Calu3 (cell line): ENCODE measurements at regions not wholly inside any gene's neighbourhood (a gene's known extent, or its start where the extent isn't known, plus 50 kb on each side); places are given as distances from the start of the nearest gene placed in this dataset.

Experiments used
- BruUV-seq: library from RNA; stranded (reverse); fragments of 400-500 nt; replicated peaks from 2 replicates; lab custom pipeline; 2021; lab: Mats Ljungman, UMichigan
- CTCF ChIA-PET: fragments of 300-600 bp; sonication (Branson Sonifier 250); formaldehyde crosslinking; loops from one replicate; lab custom pipeline; 2022; ENCODE audit warnings: antibody characterized with exemption; lab: Charles Lee
- DNase-seq: peaks from one replicate; pipeline ENCODE4 v3.0.0; 2022
- H3K27ac Mint-ChIP-seq: one replicate; pipeline ENCODE4 v1.8.0; 2022; ENCODE audit warnings: mixed read lengths; ENCODE audit not compliant: unreplicated experiment
- H3K27me3 Mint-ChIP-seq: one replicate; pipeline ENCODE4 v1.8.0; 2022; ENCODE audit warnings: mixed read lengths; ENCODE audit not compliant: unreplicated experiment
- H3K36me3 Mint-ChIP-seq: one replicate; pipeline ENCODE4 v1.8.0; 2022; ENCODE audit warnings: mild to moderate bottlenecking, moderate library complexity, mixed read lengths; ENCODE audit not compliant: insufficient read depth, unreplicated experiment
- H3K4me1 Mint-ChIP-seq: one replicate; pipeline ENCODE4 v1.8.0; 2022; ENCODE audit warnings: mild to moderate bottlenecking, low read depth, mixed read lengths; ENCODE audit not compliant: unreplicated experiment
- H3K4me3 Mint-ChIP-seq: one replicate; pipeline ENCODE4 v1.8.0; 2022; ENCODE audit warnings: mild to moderate bottlenecking, low read depth, moderate library complexity, mixed read lengths; ENCODE audit not compliant: unreplicated experiment
- H3K9me3 Mint-ChIP-seq: one replicate; pipeline ENCODE4 v1.8.0; 2022; ENCODE audit warnings: low read depth, mixed read lengths; ENCODE audit not compliant: unreplicated experiment
- intact Hi-C: fragments of 100-400 bp; cut with micrococcal nuclease; formaldehyde crosslinking; loops from one replicate; pipeline ENCODE4 v1.10.0; 2022; ENCODE audit not compliant: unreplicated experiment
- TF ChIP-seq, protein P1 (sequence below): fragments of 200-600 bp; IDR thresholded peaks from one replicate; pipeline ENCODE4 v1.8.0; 2022; ENCODE audit warnings: antibody characterized with exemption; ENCODE audit not compliant: unreplicated experiment

DNA sequence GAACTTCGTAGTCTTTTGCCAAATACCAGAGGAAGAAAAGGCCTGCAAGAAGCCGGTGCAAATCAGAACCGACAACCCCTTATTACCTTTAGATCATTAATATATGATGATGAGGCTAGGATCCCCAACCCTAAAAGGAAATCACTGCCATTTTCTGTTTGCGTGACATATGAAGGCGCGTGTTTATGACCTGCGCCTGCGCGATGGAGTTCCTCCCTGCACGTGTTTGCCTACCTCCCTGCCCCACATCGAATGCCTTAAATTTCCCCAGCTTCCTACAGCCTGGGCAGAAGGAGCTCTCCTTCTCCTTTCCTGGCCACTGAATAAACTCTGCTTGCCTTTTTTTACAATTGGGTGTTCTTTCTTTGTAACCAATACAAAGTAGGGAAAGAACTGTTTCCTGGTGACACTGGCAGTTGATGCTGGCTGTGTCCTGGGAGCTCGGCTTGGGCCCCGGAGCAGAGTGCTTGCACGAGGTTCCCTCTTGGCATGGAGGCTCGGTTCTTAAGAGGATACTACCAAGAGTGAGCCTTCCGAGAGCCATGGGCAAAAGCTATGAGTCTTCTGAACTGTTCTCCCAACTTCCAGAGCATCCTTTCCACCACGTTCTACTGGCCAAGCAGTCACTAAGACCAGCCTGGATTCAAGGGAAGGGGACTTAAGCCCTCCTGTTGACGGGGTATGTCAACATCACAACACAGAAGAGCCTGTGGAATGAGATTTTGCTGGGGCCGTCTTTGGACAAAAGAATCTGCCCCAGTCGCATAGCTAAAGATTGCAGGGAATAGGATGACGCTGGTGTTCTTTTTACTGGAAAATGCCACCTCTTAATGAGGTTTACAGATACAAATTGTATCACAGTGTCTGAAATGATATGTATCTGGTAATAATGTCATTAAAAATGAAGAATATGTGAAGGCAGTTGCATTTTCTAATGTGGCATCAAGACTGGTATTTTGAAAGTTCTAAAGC, 179.8 kb downstream of the SH3BP4 start:
- Mint-ChIP-seq H3K27me3 (peaks cover 46% of the 10 kb centered on the region), H3K4me3 (no peak overlapping the region), H3K36me3 (no peaks in the 10 kb centered on the region), H3K9me3 (no peaks in the 10 kb centered on the region), H3K4me1 (peaks cover 5% of the 10 kb centered on the region), H3K27ac (no peak overlapping the region)
- BruUV-seq = no TSS peak
- DNase-seq = no peak
- intact Hi-C loops = no loop called here
- TF ChIP-seq, protein P1, sequence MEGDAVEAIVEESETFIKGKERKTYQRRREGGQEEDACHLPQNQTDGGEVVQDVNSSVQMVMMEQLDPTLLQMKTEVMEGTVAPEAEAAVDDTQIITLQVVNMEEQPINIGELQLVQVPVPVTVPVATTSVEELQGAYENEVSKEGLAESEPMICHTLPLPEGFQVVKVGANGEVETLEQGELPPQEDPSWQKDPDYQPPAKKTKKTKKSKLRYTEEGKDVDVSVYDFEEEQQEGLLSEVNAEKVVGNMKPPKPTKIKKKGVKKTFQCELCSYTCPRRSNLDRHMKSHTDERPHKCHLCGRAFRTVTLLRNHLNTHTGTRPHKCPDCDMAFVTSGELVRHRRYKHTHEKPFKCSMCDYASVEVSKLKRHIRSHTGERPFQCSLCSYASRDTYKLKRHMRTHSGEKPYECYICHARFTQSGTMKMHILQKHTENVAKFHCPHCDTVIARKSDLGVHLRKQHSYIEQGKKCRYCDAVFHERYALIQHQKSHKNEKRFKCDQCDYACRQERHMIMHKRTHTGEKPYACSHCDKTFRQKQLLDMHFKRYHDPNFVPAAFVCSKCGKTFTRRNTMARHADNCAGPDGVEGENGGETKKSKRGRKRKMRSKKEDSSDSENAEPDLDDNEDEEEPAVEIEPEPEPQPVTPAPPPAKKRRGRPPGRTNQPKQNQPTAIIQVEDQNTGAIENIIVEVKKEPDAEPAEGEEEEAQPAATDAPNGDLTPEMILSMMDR = no peak
- CTCF ChIA-PET = no interaction called here

DNA sequence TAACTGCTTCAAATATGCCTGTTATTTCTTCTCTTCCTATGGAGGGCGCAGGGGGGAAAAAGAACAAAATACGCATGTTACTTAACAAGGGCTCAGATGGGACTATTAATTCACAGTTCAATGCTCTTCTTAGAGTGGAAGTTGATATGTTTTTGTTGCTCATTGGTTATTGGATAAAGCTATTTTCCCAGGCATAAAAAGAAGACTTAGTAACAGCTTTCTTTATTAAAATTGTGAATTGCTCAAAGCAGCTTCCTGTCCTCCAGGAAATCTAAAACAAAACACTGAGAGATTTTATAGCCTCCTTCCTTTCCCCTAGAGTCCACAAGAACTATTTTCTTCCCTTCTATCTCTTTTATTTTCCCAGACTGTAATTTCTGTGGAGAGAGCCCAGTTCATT, 180.8 kb downstream of the SH3BP4 start:
- peaks cover 5% of the 10 kb centered on the region for H3K4me1 Mint-ChIP-seq
- H3K27ac Mint-ChIP-seq = no peak overlapping the region
- BruUV-seq = no TSS peak
- intact Hi-C loops = no loop called here
- H3K36me3 Mint-ChIP-seq = no peaks in the 10 kb centered on the region
- no peak for DNase-seq
- no peak overlapping the region for H3K4me3 Mint-ChIP-seq
- H3K9me3 Mint-ChIP-seq = no peaks in the 10 kb centered on the region
- H3K27me3 Mint-ChIP-seq = peaks cover 46% of the 10 kb centered on the region
- TF ChIP-seq, protein P1 = no peak
- CTCF ChIA-PET = interaction anchor here (0.7 kb wide), 1 partner anchor 934 kb away, joined by 3 read pairs; no protein-coding TSS in a partner anchor

DNA sequence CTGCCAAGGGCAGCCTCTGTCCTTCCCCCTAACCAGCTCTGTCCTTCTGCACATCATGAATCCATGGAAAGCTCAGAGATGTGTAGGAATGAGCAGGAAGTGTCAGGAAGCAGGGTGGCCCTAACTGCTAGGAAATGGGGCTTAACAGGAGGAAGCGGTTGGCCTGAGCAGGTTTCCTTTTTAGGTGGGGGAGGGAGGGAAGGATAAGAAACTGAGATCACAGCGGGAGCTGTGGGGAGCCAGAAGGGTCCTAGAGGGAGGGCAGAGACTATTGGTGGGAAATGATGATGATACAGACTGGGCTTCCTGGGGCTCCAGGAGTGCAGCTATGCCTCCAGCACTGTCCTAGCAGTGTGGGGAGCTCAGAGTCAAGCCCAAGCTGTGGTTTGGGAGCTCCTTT, 182.0 kb downstream of the SH3BP4 start:
- TF ChIP-seq, protein P1 = no peak
- H3K27me3 Mint-ChIP-seq = peaks cover 46% of the 10 kb centered on the region
- H3K4me1 Mint-ChIP-seq = peaks cover 5% of the 10 kb centered on the region
- H3K9me3 Mint-ChIP-seq = no peaks in the 10 kb centered on the region
- CTCF ChIA-PET = interaction anchor here (0.6 kb wide), 1 partner anchor 405 kb away, joined by 4 read pairs; no protein-coding TSS in a partner anchor
- DNase-seq = no peak
- intact Hi-C loops = no loop called here
- H3K27ac Mint-ChIP-seq = no peak overlapping the region
- no TSS peak for BruUV-seq
- no peaks in the 10 kb centered on the region for H3K36me3 Mint-ChIP-seq
- no peak overlapping the region for H3K4me3 Mint-ChIP-seq

DNA sequence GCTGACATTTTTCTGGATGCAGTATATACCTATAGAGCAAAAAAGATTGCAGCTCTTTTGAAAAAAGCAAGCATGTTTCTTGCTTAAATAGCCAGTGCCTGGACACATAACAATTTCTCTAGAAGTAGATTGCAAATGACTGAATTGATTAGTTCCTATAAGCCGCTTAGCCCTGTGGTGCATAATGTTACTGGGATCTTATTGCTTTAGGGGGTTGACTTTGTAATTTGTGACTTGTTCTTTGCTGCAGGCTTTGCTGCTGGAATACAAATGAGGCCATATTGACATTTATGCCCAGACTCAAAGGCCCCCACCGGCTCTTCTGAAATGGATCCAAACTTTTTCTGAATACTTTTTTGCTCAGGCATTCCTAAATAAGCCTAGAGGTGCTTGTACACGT, 182.6 kb downstream of the SH3BP4 start:
- peaks cover 46% of the 10 kb centered on the region for H3K27me3 Mint-ChIP-seq
- no peak for DNase-seq
- BruUV-seq = no TSS peak
- intact Hi-C loops = no loop called here
- TF ChIP-seq, protein P1 = no peak
- no peak overlapping the region for H3K27ac Mint-ChIP-seq
- H3K36me3 Mint-ChIP-seq = no peaks in the 10 kb centered on the region
- H3K9me3 Mint-ChIP-seq = no peaks in the 10 kb centered on the region
- no peak overlapping the region for H3K4me3 Mint-ChIP-seq
- CTCF ChIA-PET = no interaction called here
- H3K4me1 Mint-ChIP-seq = peaks cover 5% of the 10 kb centered on the region
